OCI-LY3 (cell line): ENCODE measurements at regions not wholly inside any gene's neighbourhood (a gene's known extent, or its start where the extent isn't known, plus 50 kb on each side); places are given as distances from the start of the nearest gene placed in this dataset.

Experiments
- CTCF ChIP-seq: fragments of 200-600, 300-600 bp; sonication (generic); IDR thresholded peaks from 2 replicates; pipeline ENCODE4 v1.5.1; 2014; ENCODE audit warnings: antibody characterized with exemption, low read length, low read depth
- EZH2phosphoT487 ChIP-seq: fragments of 200-600 bp; shearing (Covaris generic); IDR thresholded peaks from 2 replicates; pipeline ENCODE4 v1.6.1; 2018; ENCODE audit warnings: antibody characterized with exemption, mixed run types, low read depth

- TF ChIP-seq CTCF (no peak), EZH2phosphoT487 (no peak)
Measured at GRCh38 chr14:54225457-54226060, 171.2 kb upstream of the CDKN3 start.
